Tibial nerve (tissue), 4 donors: ENCODE measurements at regions not wholly inside any gene's neighbourhood (a gene's known extent, or its start where the extent isn't known, plus 50 kb on each side); places are given as distances from the start of the nearest gene placed in this dataset.
"Not testable (repeated sequence)": the region's sequence is repeated elsewhere in the genome, so short reads cannot be mapped to it uniquely, and the experiment has no call there.

Experiments
- DNase-seq, 2 donors: peaks; one replicate each; pipeline ENCODE4 v3.0.0-alpha.2; 2019; ENCODE audit warnings: low spot score in 2 of 2
- H3K27ac ChIP-seq, 4 donors: fragments of 200-600 bp; sonication (generic) in 3 of 4; one replicate each; pipeline ENCODE4 v1.5.1; 2017 to 2019; ENCODE audit warnings: mild to moderate bottlenecking in 1 of 4
- H3K27me3 ChIP-seq, 2 donors: fragments of 200-600 bp; sonication (generic) in 1 of 2; one replicate each; pipeline versions ENCODE4 v1.5.1 to v1.6.0; 2017 to 2019
- H3K36me3 ChIP-seq, 3 donors: fragments of 200-600 bp; sonication (generic); one replicate each; pipeline ENCODE4 v1.5.1; 2018 to 2019
- H3K4me1 ChIP-seq, 4 donors: fragments of 200-600 bp; sonication (generic) in 3 of 4; one replicate each; pipeline ENCODE4 v1.5.1; 2017 to 2019
- H3K4me3 ChIP-seq, 4 donors: fragments of 200-600 bp; sonication (generic) in 3 of 4; one replicate each; pipeline ENCODE4 v1.5.1; 2017 to 2019; ENCODE audit warnings: mild to moderate bottlenecking in 1 of 4, moderate library complexity in 1 of 4
- H3K9me3 ChIP-seq, 4 donors: fragments of 200-600 bp; sonication (generic) in 3 of 4; one replicate each; pipeline ENCODE4 v1.5.1; 2017 to 2019
- EP300 ChIP-seq, 2 donors: sonication (generic); formaldehyde crosslinking; IDR thresholded peaks; one replicate each; pipeline ENCODE4 v1.6.1; 2017; ENCODE audit warnings: antibody characterized with exemption in 2 of 2, mild to moderate bottlenecking in 1 of 2
- POLR2A ChIP-seq, 2 donors: fragments of 450-650 bp; IDR thresholded peaks; one replicate each; pipeline ENCODE4 v1.6.1; 2017; ENCODE audit warnings: antibody characterized with exemption in 2 of 2, mild to moderate bottlenecking in 2 of 2, moderate library complexity in 2 of 2
- WGBS, 2 donors: methylation state at CpG; one replicate each; pipeline ENCODE4 v1.1.5; 2018; 5-methylcytosine and 5-hydroxymethylcytosine counted together
- TF ChIP-seq, protein P1 (sequence below), 5 experiments: fragments of 200-600 bp in 3 of 5; fragments of 450-650 bp in 2 of 5; sonication (generic) in 3 of 5; IDR thresholded peaks; one replicate each; pipeline ENCODE4 v1.5.1; 2016 to 2019; ENCODE audit warnings: antibody characterized with exemption in 5 of 5, mild to moderate bottlenecking in 3 of 5, moderate library complexity in 2 of 5

DNA sequence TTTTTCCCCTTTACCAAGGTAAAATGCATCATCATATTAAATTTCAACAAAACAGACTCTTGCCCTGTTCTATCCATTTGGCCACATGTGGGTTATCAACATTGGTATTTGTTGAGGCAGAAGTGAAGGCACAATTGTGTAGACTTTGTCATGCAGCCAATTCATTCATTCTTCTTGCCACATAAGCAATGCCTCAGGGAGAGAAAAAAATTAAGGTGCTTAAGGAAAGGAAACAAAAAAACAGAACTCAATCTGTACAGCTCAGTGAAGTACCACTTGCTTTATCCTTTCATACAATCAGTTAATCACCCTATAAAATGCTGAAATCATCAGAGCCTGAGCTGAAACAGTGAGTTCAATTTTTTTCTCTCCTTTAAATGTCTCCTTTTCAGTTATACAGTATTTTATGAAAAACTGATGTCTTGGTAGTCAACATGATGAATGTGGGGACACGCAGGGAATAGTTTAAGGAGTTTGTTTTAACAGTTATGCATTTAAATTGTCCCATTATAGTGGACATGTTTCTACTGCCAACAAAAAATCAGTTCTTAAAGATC is 588.9 kb downstream of the MFSD1 start:
- H3K27ac ChIP-seq, result no peak overlapping the region
- 41 to 46% methylated on average over 1 of the region's 1 CpG for WGBS, 2 donors
- TF ChIP-seq POLR2A (IDR thresholded peaks at IDR 0.05) (no peak), EP300 (IDR thresholded peaks at IDR 0.05) (no peak)
- TF ChIP-seq, protein P1, sequence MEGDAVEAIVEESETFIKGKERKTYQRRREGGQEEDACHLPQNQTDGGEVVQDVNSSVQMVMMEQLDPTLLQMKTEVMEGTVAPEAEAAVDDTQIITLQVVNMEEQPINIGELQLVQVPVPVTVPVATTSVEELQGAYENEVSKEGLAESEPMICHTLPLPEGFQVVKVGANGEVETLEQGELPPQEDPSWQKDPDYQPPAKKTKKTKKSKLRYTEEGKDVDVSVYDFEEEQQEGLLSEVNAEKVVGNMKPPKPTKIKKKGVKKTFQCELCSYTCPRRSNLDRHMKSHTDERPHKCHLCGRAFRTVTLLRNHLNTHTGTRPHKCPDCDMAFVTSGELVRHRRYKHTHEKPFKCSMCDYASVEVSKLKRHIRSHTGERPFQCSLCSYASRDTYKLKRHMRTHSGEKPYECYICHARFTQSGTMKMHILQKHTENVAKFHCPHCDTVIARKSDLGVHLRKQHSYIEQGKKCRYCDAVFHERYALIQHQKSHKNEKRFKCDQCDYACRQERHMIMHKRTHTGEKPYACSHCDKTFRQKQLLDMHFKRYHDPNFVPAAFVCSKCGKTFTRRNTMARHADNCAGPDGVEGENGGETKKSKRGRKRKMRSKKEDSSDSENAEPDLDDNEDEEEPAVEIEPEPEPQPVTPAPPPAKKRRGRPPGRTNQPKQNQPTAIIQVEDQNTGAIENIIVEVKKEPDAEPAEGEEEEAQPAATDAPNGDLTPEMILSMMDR (IDR thresholded peaks at IDR 0.05), result no peak
- peaks cover 0 to 4% (median 0%) of the 10 kb centered on the region in 4 donors for H3K4me1 ChIP-seq
- H3K4me3 ChIP-seq, result no peak overlapping the region
- H3K36me3 ChIP-seq, result no peaks in the 10 kb centered on the region
- H3K27me3 ChIP-seq, result no peaks in the 10 kb centered on the region
- H3K9me3 ChIP-seq, result no peaks in the 10 kb centered on the region
- DNase-seq, result no peak

DNA sequence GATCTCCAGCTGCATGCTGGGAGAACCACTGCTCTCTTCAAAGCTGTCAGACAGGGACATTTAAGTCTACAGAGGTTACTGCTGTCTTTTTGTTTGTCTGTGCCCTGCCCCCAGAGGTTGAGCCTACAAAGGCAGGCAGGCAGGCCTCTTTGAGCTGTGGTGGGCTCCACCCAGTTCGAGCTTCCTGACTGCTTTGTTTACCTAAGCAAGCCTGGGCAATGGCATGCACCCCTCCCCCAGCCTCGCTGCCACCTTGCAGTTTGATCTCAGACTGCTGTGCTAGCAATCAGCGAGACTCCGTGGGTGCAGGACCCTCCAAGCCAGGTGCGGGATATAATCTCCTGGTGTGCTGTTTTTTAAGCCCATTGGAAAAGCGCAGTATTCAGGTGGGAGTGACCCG is 591.0 kb upstream of the IL12A start:
- H3K4me3 ChIP-seq, H3K27ac ChIP-seq, H3K36me3 ChIP-seq, H3K9me3 ChIP-seq, DNase-seq, H3K27me3 ChIP-seq, H3K4me1 ChIP-seq: not testable (repeated sequence)
- 84 to 86% methylated on average over 7 of the region's 7 CpGs for WGBS, 2 donors

DNA sequence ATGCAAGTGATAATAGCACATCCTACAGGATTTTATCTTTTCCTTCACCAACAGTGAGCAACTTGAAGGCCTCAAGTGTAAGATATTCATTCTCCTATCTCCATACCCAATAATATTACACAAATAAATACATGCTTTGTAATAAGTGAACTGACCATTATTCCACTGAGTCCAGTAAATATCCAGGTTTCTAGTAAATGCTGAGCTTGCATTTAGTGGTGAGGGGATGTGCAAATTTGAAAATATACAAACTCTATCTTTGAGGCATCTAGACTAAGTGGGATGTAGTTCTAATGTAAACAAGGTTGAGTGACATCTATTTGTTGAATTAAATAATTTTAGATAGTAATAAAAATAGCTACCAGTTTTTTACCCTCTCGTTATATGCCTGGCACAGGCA is 587.6 kb upstream of the IL12A start:
- TF ChIP-seq, protein P1 (IDR thresholded peaks at IDR 0.05), result no peak
- no peak for TF ChIP-seq POLR2A (IDR thresholded peaks at IDR 0.05)
- 92 to 96% methylated on average over 1 of the region's 1 CpG for WGBS, 2 donors
- H3K27me3 ChIP-seq, result no peaks in the 10 kb centered on the region

DNA sequence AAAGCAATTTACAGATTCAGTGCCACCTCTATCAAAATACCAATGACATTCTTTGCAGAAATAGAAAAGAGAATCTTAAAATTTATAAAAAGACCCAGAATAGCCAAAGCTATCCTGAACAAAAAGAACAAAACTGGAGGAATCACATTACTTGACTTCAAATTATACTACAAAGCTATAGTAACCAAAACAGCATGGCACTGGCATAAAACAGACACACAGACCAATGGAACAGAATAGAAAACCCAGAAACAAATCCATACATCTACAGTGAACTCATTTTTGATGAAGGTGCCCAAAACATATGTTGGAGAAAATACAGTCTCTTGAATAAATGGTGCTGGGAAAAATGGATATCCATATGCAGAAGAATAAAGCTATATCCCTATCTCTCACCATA is 578.9 kb upstream of the IL12A start:
- not testable (repeated sequence) for H3K27ac ChIP-seq, H3K27me3 ChIP-seq, DNase-seq, H3K36me3 ChIP-seq, H3K4me1 ChIP-seq, H3K4me3 ChIP-seq
- H3K9me3 ChIP-seq, result peaks cover 0 to 29% (median 5%) of the 10 kb centered on the region in 4 donors

More for the DNA sequence above, 587.6 kb upstream of the IL12A start:
- peaks cover 0 to 6% (median 0%) of the 10 kb centered on the region in 4 donors for H3K9me3 ChIP-seq
- H3K36me3 ChIP-seq, result no peaks in the 10 kb centered on the region
- H3K4me1 ChIP-seq, result no peaks in the 10 kb centered on the region
- H3K27ac ChIP-seq, result no peak overlapping the region
- no peak for DNase-seq
- no peak overlapping the region for H3K4me3 ChIP-seq

DNA sequence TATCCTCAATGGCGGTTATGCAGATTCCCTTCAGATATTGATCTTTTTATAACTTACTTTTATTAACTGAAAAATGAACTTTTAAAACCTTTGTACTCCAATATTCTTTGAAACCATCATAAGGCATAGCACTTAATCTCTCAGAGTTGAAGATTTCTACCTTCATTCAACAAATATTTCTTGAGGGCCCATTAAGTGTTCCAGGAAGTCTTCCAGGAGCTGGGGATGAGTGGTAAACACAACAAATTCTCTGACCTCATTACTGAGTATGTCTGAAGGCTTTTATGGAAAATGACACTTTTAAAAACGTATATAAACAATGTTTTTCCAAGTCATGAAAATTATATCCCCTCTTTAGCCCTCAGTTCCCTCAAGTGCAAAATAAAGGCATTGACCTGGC is 575.3 kb upstream of the IL12A start:
- Histone ChIP-seq H3K4me1 (no peaks in the 10 kb centered on the region), H3K27me3 (no peaks in the 10 kb centered on the region), H3K36me3 (no peaks in the 10 kb centered on the region), H3K9me3 (peaks cover 0 to 24% (median 5%) of the 10 kb centered on the region in 4 donors), H3K27ac (no peak overlapping the region), H3K4me3 (no peak overlapping the region)
- no peak for DNase-seq
- TF ChIP-seq, protein P1 (IDR thresholded peaks at IDR 0.05), result no peak
- TF ChIP-seq POLR2A (IDR thresholded peaks at IDR 0.05), result no peak
- TF ChIP-seq EP300 (IDR thresholded peaks at IDR 0.05), result no peak
- WGBS, 2 donors, result 76 to 77% methylated on average over 2 of the region's 2 CpGs

DNA sequence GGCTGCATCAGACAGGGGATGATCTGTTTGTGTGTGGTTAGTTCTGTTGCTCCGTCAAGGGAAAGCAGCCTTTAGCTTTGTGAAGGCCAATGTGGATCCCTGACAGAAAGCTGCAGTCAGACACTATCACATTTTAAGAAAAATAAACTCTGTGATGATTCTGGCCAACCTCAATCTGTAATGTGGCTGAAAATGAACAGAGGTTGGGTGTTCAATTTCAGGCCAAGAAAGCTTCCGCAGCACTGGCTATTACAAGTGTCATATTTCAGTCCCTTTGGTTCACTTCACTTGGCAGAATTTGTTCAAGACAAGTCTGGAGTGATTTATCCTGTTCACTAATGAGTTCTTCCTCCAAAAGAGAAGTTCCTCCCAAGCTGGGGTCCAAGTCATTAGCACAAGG is 571.8 kb upstream of the IL12A start:
- no peak for DNase-seq
- no peaks in the 10 kb centered on the region for H3K9me3 ChIP-seq
- no peak overlapping the region for H3K4me3 ChIP-seq
- 36 to 46% methylated on average over 2 of the region's 2 CpGs for WGBS, 2 donors
- no peaks in the 10 kb centered on the region for H3K27me3 ChIP-seq
- no peaks in the 10 kb centered on the region for H3K4me1 ChIP-seq
- H3K36me3 ChIP-seq, result no peaks in the 10 kb centered on the region
- TF ChIP-seq, protein P1 (IDR thresholded peaks at IDR 0.05), result no peak
- TF ChIP-seq EP300 (IDR thresholded peaks at IDR 0.05) (no peak), POLR2A (IDR thresholded peaks at IDR 0.05) (no peak)
- H3K27ac ChIP-seq, result no peak overlapping the region
